ENCODE measurements at regions not wholly inside any gene's neighbourhood (a gene's known extent, or its start where the extent isn't known, plus 50 kb on each side); places are given as distances from the start of the nearest gene placed in this dataset.

GRCh38 chr4:153137677-153138630, 66.3 kb upstream of the TRIM2 start:
- TF ChIP-seq CTCF (IDR thresholded peaks at IDR 0.05) (no peak), POLR2A (IDR thresholded peaks at IDR 0.05) (no peak)

Measured in adrenal gland (tissue), 5 donors.